HFFc6 (cell line): ENCODE measurements at regions not wholly inside any gene's neighbourhood (a gene's known extent, or its start where the extent isn't known, plus 50 kb on each side); places are given as distances from the start of the nearest gene placed in this dataset.

ENCODE experiments used
- DNase-seq: peaks from one replicate; pipeline ENCODE4 v3.0.0-alpha.2; 2018
- H3K27ac Mint-ChIP-seq: 2 replicates; pipeline ENCODE4 v1.8.0; 2020; ENCODE audit warnings: mild to moderate bottlenecking, mixed read lengths
- H3K27me3 Mint-ChIP-seq: 2 replicates; pipeline ENCODE4 v1.8.0; 2021; ENCODE audit warnings: mild to moderate bottlenecking, moderate library complexity, mixed read lengths; ENCODE audit not compliant: insufficient read depth
- H3K36me3 Mint-ChIP-seq: 2 replicates; pipeline ENCODE4 v1.8.0; 2021; ENCODE audit warnings: low read depth, mixed read lengths
- H3K4me1 Mint-ChIP-seq: 2 replicates; pipeline ENCODE4 v1.8.0; 2020; ENCODE audit warnings: low read depth, mixed read lengths
- H3K4me3 Mint-ChIP-seq: 2 replicates; pipeline ENCODE4 v1.8.0; 2020; ENCODE audit warnings: mild to moderate bottlenecking, moderate library complexity, mixed read lengths
- H3K9me3 Mint-ChIP-seq: 2 replicates; pipeline ENCODE4 v1.8.0; 2020; ENCODE audit warnings: mild to moderate bottlenecking, mixed read lengths
- TF ChIP-seq, protein P1 (sequence below): fragments of 200-600 bp; sonication (generic); IDR thresholded peaks from 2 replicates; pipeline ENCODE4 v1.5.0; 2021; ENCODE audit warnings: antibody characterized with exemption, mild to moderate bottlenecking

GRCh38 chr22:44618400-44618799, 83.6 kb upstream of the PRR5 start:
- Mint-ChIP-seq H3K4me1 (no peaks in the 10 kb centered on the region), H3K27ac (no peak overlapping the region), H3K9me3 (peaks cover 18% of the 10 kb centered on the region), H3K36me3 (no peaks in the 10 kb centered on the region), H3K27me3 (peaks cover 5% of the 10 kb centered on the region), H3K4me3 (no peak overlapping the region)
- no peak for DNase-seq
- TF ChIP-seq, protein P1, sequence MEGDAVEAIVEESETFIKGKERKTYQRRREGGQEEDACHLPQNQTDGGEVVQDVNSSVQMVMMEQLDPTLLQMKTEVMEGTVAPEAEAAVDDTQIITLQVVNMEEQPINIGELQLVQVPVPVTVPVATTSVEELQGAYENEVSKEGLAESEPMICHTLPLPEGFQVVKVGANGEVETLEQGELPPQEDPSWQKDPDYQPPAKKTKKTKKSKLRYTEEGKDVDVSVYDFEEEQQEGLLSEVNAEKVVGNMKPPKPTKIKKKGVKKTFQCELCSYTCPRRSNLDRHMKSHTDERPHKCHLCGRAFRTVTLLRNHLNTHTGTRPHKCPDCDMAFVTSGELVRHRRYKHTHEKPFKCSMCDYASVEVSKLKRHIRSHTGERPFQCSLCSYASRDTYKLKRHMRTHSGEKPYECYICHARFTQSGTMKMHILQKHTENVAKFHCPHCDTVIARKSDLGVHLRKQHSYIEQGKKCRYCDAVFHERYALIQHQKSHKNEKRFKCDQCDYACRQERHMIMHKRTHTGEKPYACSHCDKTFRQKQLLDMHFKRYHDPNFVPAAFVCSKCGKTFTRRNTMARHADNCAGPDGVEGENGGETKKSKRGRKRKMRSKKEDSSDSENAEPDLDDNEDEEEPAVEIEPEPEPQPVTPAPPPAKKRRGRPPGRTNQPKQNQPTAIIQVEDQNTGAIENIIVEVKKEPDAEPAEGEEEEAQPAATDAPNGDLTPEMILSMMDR = no peak

DNA sequence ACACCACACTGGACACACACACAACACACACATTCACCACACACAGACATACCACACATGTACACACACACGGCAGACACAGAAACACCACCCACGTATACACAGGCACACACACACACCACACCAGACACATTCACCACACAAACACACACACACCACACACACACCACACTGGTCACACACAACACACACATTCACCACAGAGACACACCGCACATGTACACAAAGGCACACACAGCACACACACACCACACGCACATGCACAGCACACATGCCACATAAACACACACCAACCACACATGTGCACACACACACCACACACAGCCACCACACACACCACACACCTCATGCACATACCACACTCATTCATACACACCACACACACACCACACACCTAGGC, 84.2 kb upstream of the PRR5 start:
- H3K4me3 Mint-ChIP-seq = no peak overlapping the region
- DNase-seq = no peak
- TF ChIP-seq, protein P1 = no peak
- no peaks in the 10 kb centered on the region for H3K4me1 Mint-ChIP-seq
- peaks cover 24% of the 10 kb centered on the region for H3K9me3 Mint-ChIP-seq
- H3K27me3 Mint-ChIP-seq = peaks cover 4% of the 10 kb centered on the region; the same call in 1 of the 2 replicates
- H3K27ac Mint-ChIP-seq = no peak overlapping the region
- no peaks in the 10 kb centered on the region for H3K36me3 Mint-ChIP-seq

- DNase-seq = no peak
- Mint-ChIP-seq H3K4me3 (no peak overlapping the region), H3K4me1 (no peaks in the 10 kb centered on the region), H3K27me3 (peaks cover 2% of the 10 kb centered on the region; the same call in 1 of the 2 replicates), H3K27ac (no peak overlapping the region), H3K36me3 (no peaks in the 10 kb centered on the region), H3K9me3 (peaks cover 29% of the 10 kb centered on the region)
- TF ChIP-seq, protein P1 = no peak
Observed at GRCh38 chr22:44616882-44617655, 84.9 kb upstream of the PRR5 start.

DNA sequence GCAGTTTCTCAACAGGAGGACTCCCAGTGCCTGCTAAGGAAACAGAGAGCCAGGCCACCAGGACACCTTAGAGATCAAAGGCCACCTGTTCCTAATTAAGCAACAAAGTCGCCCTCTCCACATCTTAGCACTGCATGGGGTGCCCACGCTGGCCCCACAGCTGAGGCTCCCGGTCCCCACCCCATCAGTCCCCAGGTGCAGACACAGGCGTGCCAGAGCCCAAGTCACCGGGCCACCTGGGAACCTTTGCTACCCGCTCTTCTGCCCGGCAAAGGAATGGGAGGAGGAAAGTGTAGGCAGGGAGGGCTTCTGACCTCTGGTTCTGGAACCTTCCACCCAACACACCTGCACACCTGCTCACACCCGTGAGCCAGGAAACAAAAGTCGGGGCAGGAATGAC, 85.5 kb upstream of the PRR5 start:
- Mint-ChIP-seq H3K9me3 (peaks cover 35% of the 10 kb centered on the region), H3K27me3 (peaks cover 4% of the 10 kb centered on the region; the same call in 1 of the 2 replicates), H3K4me1 (no peaks in the 10 kb centered on the region)

DNA sequence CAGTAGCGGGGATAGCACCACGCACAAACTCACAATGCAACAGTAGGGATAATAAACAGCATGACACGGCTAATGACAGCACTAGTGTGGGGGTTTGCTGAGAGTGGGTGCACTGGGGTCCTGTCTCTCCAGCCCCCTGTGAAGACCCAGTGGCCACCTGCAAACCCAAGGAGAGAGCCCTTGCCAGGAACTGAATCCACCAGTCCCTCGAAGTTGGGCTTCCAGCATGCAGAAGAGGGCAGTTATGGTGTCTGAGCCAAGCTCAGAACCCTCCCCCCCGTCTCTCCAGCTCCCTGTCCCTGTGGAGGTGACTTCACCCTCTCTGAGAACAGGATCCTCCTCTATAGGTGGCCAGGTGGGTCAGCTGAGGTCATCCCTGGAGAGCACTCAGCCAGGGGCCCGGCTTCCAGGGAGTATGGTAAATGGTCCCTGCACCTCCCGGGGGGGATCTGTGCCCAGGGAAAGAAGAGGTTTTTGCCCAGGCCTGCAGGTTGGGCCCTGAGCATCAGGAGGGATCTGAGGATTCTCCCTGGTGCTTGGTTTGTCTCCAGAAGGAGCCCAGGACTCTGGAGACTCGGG, 86.3 kb upstream of the PRR5 start:
- Mint-ChIP-seq H3K4me3 (no peak overlapping the region), H3K27ac (no peak overlapping the region), H3K4me1 (no peaks in the 10 kb centered on the region), H3K36me3 (peaks cover 5% of the 10 kb centered on the region), H3K27me3 (peaks cover 2% of the 10 kb centered on the region; the same call in 1 of the 2 replicates), H3K9me3 (peaks cover 42% of the 10 kb centered on the region)
- TF ChIP-seq, protein P1 = no peak
- no peak for DNase-seq

More for the DNA sequence above, 85.5 kb upstream of the PRR5 start:
- DNase-seq = no peak
- no peak overlapping the region for H3K27ac Mint-ChIP-seq
- H3K4me3 Mint-ChIP-seq = no peak overlapping the region
- peaks cover under 1% of the 10 kb centered on the region; the same call in 1 of the 2 replicates for H3K36me3 Mint-ChIP-seq
- TF ChIP-seq, protein P1 = no peak
